Calu3 (cell line): ENCODE measurements at regions not wholly inside any gene's neighbourhood (a gene's known extent, or its start where the extent isn't known, plus 50 kb on each side); places are given as distances from the start of the nearest gene placed in this dataset.

Experiments
- BruUV-seq: library from RNA; stranded (reverse); fragments of 400-500 nt; replicated peaks from 2 replicates; lab custom pipeline; 2021; lab: Mats Ljungman, UMichigan
- CTCF ChIA-PET: fragments of 300-600 bp; sonication (Branson Sonifier 250); formaldehyde crosslinking; loops from one replicate; lab custom pipeline; 2022; ENCODE audit warnings: antibody characterized with exemption; lab: Charles Lee
- DNase-seq: peaks from one replicate; pipeline ENCODE4 v3.0.0; 2022
- H3K27ac Mint-ChIP-seq: one replicate; pipeline ENCODE4 v1.8.0; 2022; ENCODE audit warnings: mixed read lengths; ENCODE audit not compliant: unreplicated experiment
- H3K27me3 Mint-ChIP-seq: one replicate; pipeline ENCODE4 v1.8.0; 2022; ENCODE audit warnings: mixed read lengths; ENCODE audit not compliant: unreplicated experiment
- H3K36me3 Mint-ChIP-seq: one replicate; pipeline ENCODE4 v1.8.0; 2022; ENCODE audit warnings: mild to moderate bottlenecking, moderate library complexity, mixed read lengths; ENCODE audit not compliant: insufficient read depth, unreplicated experiment
- H3K4me1 Mint-ChIP-seq: one replicate; pipeline ENCODE4 v1.8.0; 2022; ENCODE audit warnings: mild to moderate bottlenecking, low read depth, mixed read lengths; ENCODE audit not compliant: unreplicated experiment
- H3K4me3 Mint-ChIP-seq: one replicate; pipeline ENCODE4 v1.8.0; 2022; ENCODE audit warnings: mild to moderate bottlenecking, low read depth, moderate library complexity, mixed read lengths; ENCODE audit not compliant: unreplicated experiment
- H3K9me3 Mint-ChIP-seq: one replicate; pipeline ENCODE4 v1.8.0; 2022; ENCODE audit warnings: low read depth, mixed read lengths; ENCODE audit not compliant: unreplicated experiment
- intact Hi-C: fragments of 100-400 bp; cut with micrococcal nuclease; formaldehyde crosslinking; loops from one replicate; pipeline ENCODE4 v1.10.0; 2022; ENCODE audit not compliant: unreplicated experiment
- TF ChIP-seq, protein P1 (sequence below): fragments of 200-600 bp; IDR thresholded peaks from one replicate; pipeline ENCODE4 v1.8.0; 2022; ENCODE audit warnings: antibody characterized with exemption; ENCODE audit not compliant: unreplicated experiment

- no TSS peak for BruUV-seq
- H3K36me3 Mint-ChIP-seq = no peaks in the 10 kb centered on the region
- no peak overlapping the region for H3K4me3 Mint-ChIP-seq
- CTCF ChIA-PET = no interaction called here
- TF ChIP-seq, protein P1, sequence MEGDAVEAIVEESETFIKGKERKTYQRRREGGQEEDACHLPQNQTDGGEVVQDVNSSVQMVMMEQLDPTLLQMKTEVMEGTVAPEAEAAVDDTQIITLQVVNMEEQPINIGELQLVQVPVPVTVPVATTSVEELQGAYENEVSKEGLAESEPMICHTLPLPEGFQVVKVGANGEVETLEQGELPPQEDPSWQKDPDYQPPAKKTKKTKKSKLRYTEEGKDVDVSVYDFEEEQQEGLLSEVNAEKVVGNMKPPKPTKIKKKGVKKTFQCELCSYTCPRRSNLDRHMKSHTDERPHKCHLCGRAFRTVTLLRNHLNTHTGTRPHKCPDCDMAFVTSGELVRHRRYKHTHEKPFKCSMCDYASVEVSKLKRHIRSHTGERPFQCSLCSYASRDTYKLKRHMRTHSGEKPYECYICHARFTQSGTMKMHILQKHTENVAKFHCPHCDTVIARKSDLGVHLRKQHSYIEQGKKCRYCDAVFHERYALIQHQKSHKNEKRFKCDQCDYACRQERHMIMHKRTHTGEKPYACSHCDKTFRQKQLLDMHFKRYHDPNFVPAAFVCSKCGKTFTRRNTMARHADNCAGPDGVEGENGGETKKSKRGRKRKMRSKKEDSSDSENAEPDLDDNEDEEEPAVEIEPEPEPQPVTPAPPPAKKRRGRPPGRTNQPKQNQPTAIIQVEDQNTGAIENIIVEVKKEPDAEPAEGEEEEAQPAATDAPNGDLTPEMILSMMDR = no peak
- H3K4me1 Mint-ChIP-seq = no peaks in the 10 kb centered on the region
- DNase-seq = no peak
- no peaks in the 10 kb centered on the region for H3K27me3 Mint-ChIP-seq
- no peaks in the 10 kb centered on the region for H3K9me3 Mint-ChIP-seq
- H3K27ac Mint-ChIP-seq = no peak overlapping the region
- intact Hi-C loops = no loop called here
Measured at GRCh38 chr3:26550413-26550812, 72.2 kb upstream of the LRRC3B start.

- no TSS peak for BruUV-seq
- no peak for DNase-seq
- no peaks in the 10 kb centered on the region for H3K36me3 Mint-ChIP-seq
- intact Hi-C loops = no loop called here
- no peaks in the 10 kb centered on the region for H3K4me1 Mint-ChIP-seq
- H3K27ac Mint-ChIP-seq = no peak overlapping the region
- CTCF ChIA-PET = no interaction called here
- H3K4me3 Mint-ChIP-seq = no peak overlapping the region
- H3K9me3 Mint-ChIP-seq = no peaks in the 10 kb centered on the region
- H3K27me3 Mint-ChIP-seq = no peaks in the 10 kb centered on the region
- TF ChIP-seq, protein P1 = no peak
Measured at GRCh38 chr3:26556637-26557036, 65.9 kb upstream of the LRRC3B start.

- H3K4me1 Mint-ChIP-seq = no peaks in the 10 kb centered on the region
- intact Hi-C loops = no loop called here
- no peaks in the 10 kb centered on the region for H3K36me3 Mint-ChIP-seq
- no peak for DNase-seq
- H3K27ac Mint-ChIP-seq = no peak overlapping the region
- no peak overlapping the region for H3K4me3 Mint-ChIP-seq
- no peaks in the 10 kb centered on the region for H3K9me3 Mint-ChIP-seq
- CTCF ChIA-PET = no interaction called here
- TF ChIP-seq, protein P1 = no peak
- H3K27me3 Mint-ChIP-seq = no peaks in the 10 kb centered on the region
- no TSS peak for BruUV-seq
Measured at GRCh38 chr3:26558257-26558656, 64.3 kb upstream of the LRRC3B start.

DNA sequence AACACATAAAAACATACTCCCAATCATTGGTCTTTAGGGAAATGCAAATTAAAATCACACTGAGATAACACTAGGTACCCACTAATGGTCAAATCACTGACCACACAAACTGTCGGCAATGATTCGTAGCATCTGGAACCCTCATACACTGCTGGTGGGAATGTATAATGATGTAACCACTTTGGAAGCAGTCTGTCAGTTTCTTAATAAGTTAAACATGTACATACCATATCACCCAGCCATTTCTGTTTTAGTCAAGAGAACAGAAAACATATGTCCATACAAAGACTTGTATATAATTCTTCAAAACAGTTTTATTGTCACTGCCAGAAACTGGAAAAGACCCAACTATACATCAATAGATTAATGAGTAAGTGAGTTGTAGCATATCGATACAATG, 63.3 kb upstream of the LRRC3B start:
- Mint-ChIP-seq H3K27ac (no peak overlapping the region), H3K9me3 (no peaks in the 10 kb centered on the region), H3K27me3 (no peaks in the 10 kb centered on the region), H3K4me3 (no peak overlapping the region), H3K4me1 (no peaks in the 10 kb centered on the region), H3K36me3 (no peaks in the 10 kb centered on the region)
- DNase-seq = no peak
- no TSS peak for BruUV-seq
- intact Hi-C loops = no loop called here
- TF ChIP-seq, protein P1 = no peak
- CTCF ChIA-PET = no interaction called here
